ENCODE measurements at regions not wholly inside any gene's neighbourhood (a gene's known extent, or its start where the extent isn't known, plus 50 kb on each side); places are given as distances from the start of the nearest gene placed in this dataset.

DNA sequence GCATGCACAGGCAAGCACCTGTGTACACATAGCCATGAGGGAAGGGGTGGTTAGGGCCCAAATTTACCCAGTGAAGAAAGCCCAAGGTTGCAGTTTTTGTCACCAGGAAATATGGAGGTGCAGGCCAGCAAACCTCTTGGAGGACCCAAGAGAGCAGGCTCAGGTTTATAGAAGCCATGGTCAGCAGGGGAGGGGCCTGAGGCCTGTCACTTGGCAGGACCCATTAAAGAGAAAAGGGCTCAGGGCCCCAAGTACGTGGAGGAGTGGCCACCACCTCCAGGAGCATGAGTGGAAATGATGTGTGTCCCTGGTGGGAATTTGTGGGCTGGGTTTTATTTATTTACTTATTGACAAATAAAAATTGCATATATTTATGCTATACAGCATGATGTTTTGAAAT, 192.9 kb downstream of the HAUS1 start:
- DNase-seq (ENCODE audit: low read depth in 1 of 2, low spot score in 2 of 2), result no peak
- Histone ChIP-seq H3K9ac (replicated peaks in 1 of 4; ENCODE audit: extremely low read depth in 1 of 4, low read depth in 3 of 4, low read length in 3 of 4) (no peak overlapping the region), H3K4ac (replicated peaks; ENCODE audit: insufficient read length, low read depth, low read length) (no peak overlapping the region), H4K91ac (replicated peaks; ENCODE audit: insufficient read length, low read length) (no peak overlapping the region), H3K18ac (ENCODE audit: extremely low read depth, low read length) (no peak overlapping the region), H2BK5ac (ENCODE audit: low read depth, low read length) (no peak overlapping the region), H2AFZ (ENCODE audit: low read length) (no peak overlapping the region), H3K27ac (ENCODE audit: low read depth, low read length) (no peak overlapping the region), H4K20me1 (replicated peaks in 1 of 2; ENCODE audit: control insufficient read depth in 1 of 2, insufficient read depth in 2 of 2, low read length in 2 of 2) (no peaks in the 10 kb centered on the region), H3K4me3 (ENCODE audit: extremely low read depth in 1 of 4, insufficient read depth in 2 of 4, low read depth in 3 of 4, low read length in 4 of 4) (no peak overlapping the region), H3K36me3 (ENCODE audit: control insufficient read depth in 2 of 4, insufficient read depth in 4 of 4, low read length in 3 of 4) (no peaks in the 10 kb centered on the region), H4K5ac (ENCODE audit: insufficient read length, low read depth, low read length) (no peak overlapping the region), H3K4me1 (replicated peaks in 1 of 4; ENCODE audit: control insufficient read depth in 3 of 4, insufficient read depth in 4 of 4, low read length in 3 of 4) (peaks cover 5 to 10% (median 9%) of the 10 kb centered on the region in 4 experiments), H3K23ac (ENCODE audit: insufficient read length) (no peak overlapping the region), H2BK12ac (ENCODE audit: low read depth, low read length) (no peak overlapping the region), H3K79me2 (ENCODE audit: control insufficient read depth in 1 of 2, insufficient read depth in 2 of 2, low read length in 2 of 2) (no peaks in the 10 kb centered on the region), H2BK20ac (ENCODE audit: low read length) (no peak overlapping the region), H3K79me1 (ENCODE audit: low read depth, low read length) (no peaks in the 10 kb centered on the region), H3K27me3 (replicated peaks in 1 of 4; ENCODE audit: control insufficient read depth in 3 of 4, extremely low read depth in 1 of 4, insufficient read depth in 3 of 4, low read length in 3 of 4) (no peaks in the 10 kb centered on the region), H4K8ac (ENCODE audit: extremely low read depth, insufficient read depth, low read length) (no peak overlapping the region), H3K14ac (ENCODE audit: insufficient read length) (no peak overlapping the region), H3K4me2 (ENCODE audit: insufficient read depth in 1 of 2, low read depth in 2 of 2, low read length in 2 of 2) (no peak overlapping the region), H2BK15ac (ENCODE audit: low read length) (peak overlapping the region; percentile 97; the same call in 1 of the 2 replicates), H2BK120ac (replicated peaks; ENCODE audit: low read depth, low read length) (no peak overlapping the region), H2AK5ac (ENCODE audit: low read depth, low read length) (no peak overlapping the region), H3K23me2 (ENCODE audit: low read depth, low read length) (no peaks in the 10 kb centered on the region; the same call in 1 of the 2 replicates), H3K9me3 (ENCODE audit: insufficient read depth in 2 of 2, low read depth in 1 of 2, low read length in 1 of 2) (no peaks in the 10 kb centered on the region), H3K56ac (replicated peaks; ENCODE audit: insufficient read length, low read depth, low read length) (no peak overlapping the region)
- FAIRE-seq, result no peak
- 90% methylated on average over 1 of the region's 1 CpG; no CpG with 5 or more reads in 1 of the 2 experiments for WGBS, 2 experiments (ENCODE audit: extremely low coverage in 1 of 2, insufficient coverage in 1 of 2, insufficient read length in 1 of 2, insufficient replicate concordance in 2 of 2, low coverage in 1 of 2, low lambda C conversion rate in 2 of 2, missing lambda C conversion rate in 1 of 2)
- CTCF ChIA-PET (ENCODE audit: partially characterized antibody), result interaction anchor here (0.9 to 4.5 kb wide), 2 partner anchors 16 to 93 kb away, joined by 3 to 25 read pairs; no protein-coding TSS in a partner anchor
- POLR2A ChIA-PET (ENCODE audit: partially characterized antibody), result interaction anchor here (0.8 to 0.9 kb wide), 2 partner anchors 18 to 25 kb away, joined by 3 read pairs; no protein-coding TSS in a partner anchor
- no peak for TF ChIP-seq NRF1 (IDR thresholded peaks at IDR 0.05; ENCODE audit: low read depth, low read length)
- TF ChIP-seq E2F6 (IDR thresholded peaks at IDR 0.05), result no peak
- no peak for TF ChIP-seq TCF12 (IDR thresholded peaks at IDR 0.05; ENCODE audit: low read depth, low read length)
- TF ChIP-seq MAX (IDR thresholded peaks at IDR 0.05), result no peak
- no peak for TF ChIP-seq CTBP2 (IDR thresholded peaks at IDR 0.05; ENCODE audit: borderline replicate concordance, insufficient read depth, insufficient read length, low read length)
- no peak for TF ChIP-seq SUZ12 (IDR thresholded peaks at IDR 0.05; ENCODE audit: low read length)

Data from H1 (cell line).